NCI-H1694 (cell line): ENCODE measurements at regions not wholly inside any gene's neighbourhood (a gene's known extent, or its start where the extent isn't known, plus 50 kb on each side); places are given as distances from the start of the nearest gene placed in this dataset.

ENCODE experiments used
- DNase-seq: peaks from one replicate; lab custom pipeline; 2025; lab: John Stamatoyannopoulos, UW

DNA sequence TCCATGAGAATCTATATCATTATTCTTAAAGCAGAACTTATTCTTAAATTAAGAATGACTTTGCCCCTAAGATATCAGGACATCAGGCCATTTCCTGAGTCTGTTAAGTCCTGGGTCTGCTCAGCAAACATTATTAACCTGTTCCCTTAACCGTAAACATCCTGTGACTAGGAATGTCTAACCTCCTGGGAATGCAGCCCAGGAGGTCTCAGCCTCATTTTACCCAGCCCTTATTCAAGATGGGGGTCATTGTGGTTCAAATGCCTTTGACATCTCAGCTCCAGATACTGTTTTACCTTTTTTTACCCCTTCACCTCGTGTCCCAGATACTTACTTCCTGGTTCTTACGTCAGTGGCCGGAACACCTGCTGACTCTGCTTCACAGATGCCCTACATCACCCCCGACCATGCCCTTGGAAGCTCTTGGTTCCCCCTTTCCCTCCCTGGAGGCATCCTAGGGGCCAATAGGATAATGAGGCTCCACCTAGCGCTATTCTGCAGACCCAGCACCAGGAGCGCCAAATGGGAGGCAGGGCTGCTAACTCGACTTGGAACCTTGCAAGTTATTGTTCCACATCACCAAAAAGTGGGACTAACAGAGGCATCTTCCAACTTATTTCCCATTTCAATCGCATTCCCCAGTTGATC is 182.5 kb downstream of the MED10 start:
- no peak for DNase-seq

DNA sequence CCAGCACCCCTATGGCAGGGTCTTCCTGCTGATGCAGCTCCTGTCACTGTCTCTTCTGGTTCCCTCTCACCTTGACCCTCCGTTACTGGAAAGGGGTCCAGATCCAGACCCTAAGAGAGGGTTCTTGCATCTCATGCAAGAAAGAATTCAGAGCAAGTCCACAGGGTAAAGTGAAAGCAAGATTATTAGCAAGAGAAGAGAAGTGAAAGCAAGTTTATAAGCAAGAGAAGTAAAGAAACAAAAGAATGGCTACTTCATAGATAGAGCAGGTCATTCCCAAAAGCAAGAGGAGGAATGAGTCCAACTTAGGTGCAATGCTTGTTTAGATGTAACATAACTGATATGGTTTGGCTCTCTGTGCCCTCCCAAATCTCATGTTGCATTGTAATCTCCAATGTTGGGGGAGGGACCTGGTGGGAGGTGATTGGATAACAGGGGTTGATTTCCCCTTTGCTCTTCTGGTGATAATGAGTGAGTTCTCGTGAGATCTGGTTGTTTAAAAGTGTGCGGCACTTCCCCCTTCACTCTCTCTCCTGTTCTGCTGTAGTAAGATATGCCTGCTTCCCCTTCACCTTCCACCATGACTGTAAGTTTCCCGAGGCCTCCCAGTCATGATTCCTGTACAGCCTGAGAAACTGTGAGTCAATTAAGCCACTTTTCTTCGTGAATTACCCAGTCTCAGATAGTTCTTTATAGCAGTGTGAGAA is 183.3 kb downstream of the MED10 start:
- no peak for DNase-seq

DNA sequence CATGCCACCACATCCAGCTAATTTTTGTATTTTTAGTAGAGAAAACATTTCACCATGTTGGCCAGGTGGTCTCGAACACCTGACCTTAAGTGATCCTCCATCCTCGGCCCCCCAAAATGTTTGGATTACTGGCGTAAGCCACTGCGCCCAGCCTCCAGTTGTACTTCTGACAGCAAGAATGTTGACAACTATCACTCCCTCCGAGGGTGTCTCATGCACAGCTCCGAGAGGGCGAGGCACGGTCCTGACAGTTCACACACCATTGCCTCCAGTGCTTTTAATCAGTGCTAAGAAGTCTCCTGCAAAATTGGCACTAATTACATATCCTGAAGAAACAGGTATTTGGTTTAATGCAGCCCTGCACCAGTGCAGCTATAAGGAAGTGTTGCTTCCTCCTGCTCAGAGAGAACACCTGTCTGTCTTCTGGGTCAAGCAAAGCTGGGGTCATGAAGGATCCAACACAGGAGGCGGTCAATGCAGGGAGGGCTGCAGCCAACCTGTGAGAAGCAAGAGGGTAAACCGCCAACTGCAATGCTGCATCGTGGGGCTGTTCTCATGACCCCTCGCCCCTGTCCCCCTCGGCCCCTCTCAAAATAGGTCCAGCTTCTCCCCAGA is 184.0 kb downstream of the MED10 start:
- DNase-seq, result no peak

DNA sequence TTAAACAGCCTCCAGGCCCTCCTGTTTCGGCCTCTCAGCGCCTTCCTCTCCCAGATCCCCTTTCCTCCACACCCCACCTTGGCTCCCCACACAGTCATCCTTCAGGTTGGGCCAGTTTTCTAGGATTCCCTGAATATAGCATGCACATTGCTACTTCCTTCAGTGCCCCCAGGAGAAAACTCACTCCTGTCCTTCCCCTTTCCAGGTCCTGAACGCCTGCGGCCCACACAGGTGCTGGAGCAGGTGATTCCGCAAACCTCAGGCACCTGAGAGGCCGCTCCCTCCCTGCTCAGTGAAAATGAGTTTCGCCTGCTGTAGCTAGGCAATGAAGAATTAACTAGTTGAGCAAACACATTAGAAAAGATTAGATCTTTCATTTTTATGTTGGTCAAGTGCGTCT is 185.0 kb downstream of the MED10 start:
- no peak for DNase-seq

DNA sequence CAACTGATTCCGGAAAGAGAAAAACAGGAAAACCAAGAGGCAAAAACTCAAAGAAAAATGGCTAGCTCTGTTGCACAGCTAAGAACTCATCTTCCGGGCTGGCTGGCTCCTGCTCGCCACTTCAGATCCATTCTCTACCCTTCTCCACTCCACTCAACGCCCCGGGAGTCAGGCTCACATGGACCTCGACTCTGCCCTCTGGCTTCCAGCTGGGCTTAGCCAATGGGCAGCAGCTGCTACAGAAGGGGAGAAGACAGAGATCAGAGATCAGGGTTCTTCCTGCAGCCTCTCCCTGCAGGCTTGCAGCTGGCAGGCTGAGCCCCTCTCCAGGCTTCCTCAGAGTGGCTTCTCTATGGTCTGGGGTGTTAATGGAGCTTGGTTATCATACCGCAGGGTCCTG is 187.5 kb downstream of the MED10 start:
- no peak for DNase-seq

DNA sequence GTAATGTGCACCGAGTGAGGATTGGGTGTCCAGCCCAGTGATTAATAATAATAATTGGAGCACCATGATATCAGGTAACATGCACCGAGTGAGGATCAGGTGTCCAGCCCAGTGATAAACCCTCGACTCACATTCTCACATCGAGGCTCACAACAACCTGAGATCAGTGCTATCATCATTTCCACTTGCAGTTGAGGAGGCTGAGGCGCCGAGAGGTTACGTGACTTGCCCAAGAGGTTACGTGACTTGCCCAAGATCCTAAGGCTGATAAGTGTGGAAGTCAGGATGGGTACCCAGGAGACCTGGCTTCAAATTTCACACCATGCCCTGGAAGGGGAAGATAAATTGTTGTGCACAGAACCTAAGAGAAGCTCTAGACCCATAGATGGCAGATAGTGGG is 189.4 kb downstream of the MED10 start:
- DNase-seq, result no peak

DNA sequence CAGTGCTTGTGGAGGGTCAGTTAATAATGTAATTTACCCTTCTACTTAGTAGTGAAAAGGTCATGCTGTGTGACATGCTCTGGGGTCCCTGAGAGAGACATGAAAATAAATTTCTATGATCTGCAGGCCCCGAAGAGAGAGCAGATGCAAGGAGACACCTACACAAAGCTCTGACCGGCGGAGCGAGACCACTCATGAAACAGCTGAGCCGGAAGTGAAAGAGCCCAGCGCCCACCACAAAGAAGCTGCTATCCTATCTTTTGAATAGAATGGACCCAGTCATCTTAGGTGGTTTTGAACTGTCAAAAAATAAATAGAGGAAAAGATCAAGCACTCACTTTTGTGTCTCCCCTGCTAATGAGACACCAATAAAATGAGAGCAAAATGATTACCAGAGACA is 190.0 kb downstream of the MED10 start:
- no peak for DNase-seq

DNA sequence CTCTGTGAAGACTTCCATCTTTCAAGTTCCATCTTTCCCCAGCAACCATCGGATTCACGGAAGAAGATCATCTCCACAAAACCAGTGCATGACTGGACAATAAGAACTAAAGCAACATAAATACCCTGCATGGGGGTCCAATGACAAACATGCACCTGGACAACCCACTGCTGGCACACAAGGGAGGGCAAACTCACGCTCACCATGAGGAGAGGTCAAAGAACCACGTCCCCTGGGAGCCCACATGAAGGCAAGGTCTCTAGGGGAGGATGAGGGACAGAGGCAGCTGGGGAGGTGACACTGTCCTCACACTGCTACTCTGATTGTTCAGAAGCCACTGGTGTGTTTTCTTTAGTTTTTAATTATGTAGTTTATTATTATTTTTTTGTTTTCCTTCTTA is 190.8 kb downstream of the MED10 start:
- no peak for DNase-seq

DNA sequence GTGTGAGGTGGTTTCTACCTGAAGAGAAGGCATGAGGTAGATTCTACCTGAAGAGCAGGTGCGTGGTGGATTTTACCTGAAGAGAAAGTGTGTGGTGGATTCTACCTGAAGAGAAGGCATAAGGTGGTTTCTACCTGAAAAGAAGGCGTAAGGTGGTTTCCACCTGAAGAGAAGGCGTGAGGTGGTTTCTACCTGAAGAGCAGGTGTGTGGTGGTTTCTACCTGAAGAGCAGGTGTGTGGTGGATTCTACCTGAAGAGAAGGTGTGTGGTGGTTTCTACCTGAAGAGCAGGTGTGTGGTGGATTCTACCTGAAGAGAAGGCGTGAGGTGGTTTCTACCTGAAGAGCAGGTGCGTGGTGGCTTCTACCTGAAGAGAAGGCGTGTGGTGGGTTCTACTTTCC is 192.8 kb downstream of the MED10 start:
- no peak for DNase-seq

DNA sequence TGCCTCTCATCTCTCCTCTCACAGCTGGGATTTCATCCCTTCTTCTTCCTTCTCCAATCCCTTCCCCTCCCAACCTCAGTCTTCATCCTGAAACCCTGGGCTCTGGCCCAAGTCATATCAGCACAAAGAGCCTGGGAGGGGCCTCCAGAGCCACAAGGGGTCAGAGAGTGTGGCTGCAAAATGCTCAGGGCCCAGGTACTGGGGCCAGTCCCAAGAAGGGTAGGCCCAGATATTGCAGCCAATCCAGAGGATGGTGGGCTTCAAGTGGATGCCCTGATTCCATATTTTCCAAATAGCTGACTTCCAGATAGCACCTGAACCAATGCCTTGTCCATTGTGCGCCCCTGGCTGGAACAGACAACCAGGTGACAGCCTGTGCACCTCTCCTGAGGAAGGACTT is 193.9 kb downstream of the MED10 start:
- DNase-seq, result no peak

DNA sequence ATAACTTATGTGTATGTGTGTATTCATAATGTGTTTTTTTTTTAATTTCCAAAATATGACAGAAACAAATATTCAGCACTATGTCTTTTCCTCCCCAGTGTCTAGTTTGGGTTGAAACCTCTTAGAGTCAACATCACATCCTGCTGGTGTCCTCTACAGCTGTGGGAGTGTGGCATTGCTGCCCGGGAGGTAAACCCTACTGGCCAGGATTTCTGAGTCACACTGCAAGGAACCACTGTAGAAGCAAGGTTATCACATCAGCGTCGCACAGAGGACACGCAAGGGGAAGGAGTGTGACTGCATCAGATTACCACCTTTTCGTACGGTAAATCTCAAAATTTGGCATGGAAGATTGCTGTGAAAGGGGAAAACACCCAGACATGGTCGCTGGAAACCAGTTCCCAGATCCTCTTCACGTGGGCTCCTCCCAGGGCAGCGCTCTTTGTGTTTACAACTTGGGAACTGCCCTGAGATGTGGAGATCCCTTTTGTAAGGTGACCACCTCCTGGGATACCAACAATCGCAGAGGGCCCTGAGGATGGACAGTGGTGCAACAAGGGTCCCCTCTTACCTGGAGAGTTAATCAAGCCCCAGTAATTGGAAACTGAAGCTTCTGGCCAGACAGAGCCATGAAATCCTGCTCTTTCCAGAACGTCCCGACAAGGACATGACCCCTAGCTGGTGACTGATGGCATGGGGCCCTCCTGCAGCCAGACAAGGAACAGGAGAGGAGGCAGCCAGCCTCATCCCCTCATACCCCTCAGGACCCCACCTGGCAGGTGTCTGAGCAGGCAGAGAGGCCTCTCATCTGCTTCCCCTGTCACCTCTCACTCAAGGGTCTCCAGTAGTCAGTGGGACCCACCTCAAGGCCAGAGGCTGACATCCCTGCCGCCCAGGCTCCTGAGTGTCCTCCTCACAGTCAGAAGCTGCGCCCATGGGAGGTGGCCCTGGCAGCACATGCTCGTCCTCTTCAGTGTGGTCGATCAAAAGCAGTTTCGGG is 194.7 kb downstream of the MED10 start:
- DNase-seq, result no peak

DNA sequence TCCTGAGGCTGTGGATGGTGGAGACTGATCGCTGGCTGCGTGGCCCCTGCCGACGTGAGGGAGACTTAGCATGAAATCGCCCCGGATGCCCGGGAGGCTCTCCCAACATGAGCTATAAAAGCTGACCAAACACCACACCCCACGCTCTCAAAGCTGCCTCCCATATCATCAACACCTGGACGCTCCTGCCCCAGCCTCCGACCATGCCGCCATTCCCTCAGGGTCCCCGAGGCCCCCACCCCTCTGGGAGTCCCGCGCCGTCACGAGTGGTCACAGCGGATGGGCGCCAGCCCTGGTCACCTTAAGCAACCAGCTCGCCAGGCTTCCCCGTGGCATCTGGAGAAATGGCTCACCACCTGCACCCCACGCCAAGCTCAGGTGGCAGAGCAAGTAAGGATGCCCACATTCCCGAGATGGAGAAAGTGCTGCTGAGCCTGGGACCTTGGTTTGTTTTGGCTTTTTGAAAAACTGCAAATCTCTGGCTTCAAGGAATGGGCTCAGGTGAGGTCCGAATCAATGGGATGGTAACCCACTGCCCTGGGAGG is 196.0 kb downstream of the MED10 start:
- no peak for DNase-seq

DNA sequence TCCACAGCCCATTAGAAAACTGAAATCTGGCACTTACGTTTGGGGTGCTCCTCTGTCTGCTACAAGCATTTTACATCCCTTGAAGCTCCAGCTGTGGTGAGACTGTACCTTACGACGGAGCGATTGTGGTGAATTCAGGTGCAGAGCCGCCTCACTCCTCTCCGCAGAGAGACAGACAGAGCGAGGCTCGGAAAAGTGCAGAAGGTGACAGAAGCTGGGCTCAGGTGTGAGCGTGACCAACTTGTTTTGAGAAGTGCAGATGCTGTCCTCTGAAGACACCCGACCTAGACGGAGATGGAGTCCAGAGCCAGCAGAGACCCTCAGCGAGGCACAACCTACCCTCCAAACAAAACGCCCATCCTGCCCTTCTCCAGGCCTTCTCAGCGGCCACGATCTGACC is 196.5 kb downstream of the MED10 start:
- DNase-seq, result no peak

DNA sequence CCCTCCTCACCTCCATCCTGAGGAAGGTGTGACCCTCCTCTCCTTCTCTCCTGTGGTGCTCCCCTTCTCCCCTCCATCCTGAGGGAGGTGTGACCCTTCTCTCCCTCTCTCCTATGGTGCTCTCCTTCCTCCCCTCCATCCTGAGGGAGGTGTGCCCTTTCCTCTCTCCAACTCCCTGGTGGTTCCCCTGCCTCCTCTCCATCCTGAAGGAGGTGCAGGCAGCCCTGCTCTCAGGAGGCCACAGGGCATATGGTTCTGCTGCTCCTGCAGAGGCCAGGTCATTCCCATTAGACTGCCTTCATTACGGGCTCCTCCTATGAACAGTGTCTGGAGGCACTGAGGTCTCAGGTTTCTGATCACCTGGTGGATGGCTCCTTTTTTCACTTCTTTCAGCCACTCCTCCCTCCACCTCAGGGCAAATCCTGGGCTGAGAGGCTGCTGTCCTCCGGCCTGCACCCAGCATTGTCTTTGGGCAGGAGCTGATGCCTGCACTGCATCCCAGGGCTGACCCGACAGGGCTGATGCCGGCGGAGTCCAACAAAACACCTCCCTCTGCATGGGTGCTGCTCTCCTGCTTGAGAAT is 197.1 kb downstream of the MED10 start:
- no peak for DNase-seq

DNA sequence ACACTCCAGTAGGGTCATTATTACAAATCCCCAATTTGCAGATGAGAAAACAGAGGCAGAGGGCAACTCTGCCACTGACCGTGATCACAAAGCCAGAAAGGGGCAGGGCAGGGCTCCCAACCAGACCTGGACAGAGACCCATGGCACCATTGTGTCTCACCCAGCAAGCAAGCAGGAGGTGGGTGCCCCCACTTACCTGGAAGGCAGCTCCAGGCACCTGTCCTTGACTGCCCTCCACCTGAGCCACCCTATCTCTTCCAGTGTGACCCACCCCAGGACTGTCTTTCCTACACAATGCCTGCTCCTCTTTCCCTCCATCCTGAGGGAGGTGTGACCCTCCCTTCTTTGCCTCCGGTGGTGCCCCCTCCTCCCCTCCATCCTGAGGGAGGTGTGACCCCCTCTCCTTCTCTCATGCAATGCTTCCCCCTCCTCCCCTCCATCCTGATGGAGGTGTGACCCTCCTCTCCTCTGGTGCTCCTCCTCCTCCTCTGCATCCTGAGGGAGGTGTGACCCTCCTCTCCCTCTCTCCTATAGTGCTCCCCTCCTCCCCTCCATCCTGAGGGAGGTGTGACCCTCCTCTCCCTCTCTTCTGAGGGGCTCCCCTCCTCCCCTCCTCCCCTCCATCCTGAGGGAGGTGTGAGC is 198.0 kb downstream of the MED10 start:
- DNase-seq, result no peak

DNA sequence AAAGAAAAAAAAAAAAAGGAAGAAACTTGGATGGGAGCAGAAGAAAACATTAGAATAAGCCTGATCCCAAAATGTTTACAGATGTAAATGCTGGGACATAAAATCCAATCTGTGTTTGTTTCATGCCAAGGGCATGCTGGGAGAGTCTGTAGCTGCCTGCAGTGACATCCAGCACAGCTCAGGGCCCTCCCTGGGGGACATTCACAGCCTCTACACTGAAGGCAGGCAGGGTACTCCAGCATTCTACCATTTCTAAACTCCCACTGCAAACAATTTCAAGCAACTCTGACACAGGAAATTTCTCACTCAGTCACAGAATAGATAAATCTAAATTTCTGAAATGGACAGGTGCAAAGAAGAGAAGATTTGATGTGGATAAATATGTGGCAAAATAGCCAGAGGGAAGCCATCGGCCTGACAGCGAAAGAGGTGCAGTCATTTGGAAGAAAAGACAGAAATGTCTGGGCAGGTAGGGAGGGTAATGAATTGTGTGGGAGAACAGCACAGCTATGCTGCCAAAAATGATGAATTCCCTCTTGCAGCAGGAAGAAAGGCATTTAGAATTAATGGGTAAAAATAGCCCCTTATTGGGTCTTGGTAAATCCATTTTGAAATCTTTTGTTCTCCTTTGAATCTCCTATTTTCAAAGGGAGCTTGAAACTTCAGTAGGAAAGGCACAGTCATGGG is 199.4 kb downstream of the MED10 start:
- DNase-seq, result no peak

DNA sequence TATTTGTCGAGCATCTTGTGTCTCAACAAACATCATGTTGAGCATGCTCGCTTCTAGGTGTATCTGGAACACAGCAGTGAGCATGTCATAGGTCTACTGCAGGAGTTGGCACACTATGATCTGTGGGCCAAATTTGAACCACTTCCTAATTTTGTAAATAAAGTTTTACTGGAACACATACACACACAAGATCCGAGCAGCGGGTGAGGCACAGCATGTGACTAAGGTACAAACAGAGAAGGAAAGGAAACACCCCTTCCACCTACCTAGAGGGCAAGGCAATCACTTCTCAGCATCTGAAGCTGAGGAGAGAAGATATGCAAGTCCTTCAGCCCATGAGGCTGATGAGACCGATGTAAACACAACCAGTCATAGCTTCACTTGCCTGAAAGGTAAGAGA is 200.4 kb downstream of the MED10 start:
- DNase-seq, result no peak

DNA sequence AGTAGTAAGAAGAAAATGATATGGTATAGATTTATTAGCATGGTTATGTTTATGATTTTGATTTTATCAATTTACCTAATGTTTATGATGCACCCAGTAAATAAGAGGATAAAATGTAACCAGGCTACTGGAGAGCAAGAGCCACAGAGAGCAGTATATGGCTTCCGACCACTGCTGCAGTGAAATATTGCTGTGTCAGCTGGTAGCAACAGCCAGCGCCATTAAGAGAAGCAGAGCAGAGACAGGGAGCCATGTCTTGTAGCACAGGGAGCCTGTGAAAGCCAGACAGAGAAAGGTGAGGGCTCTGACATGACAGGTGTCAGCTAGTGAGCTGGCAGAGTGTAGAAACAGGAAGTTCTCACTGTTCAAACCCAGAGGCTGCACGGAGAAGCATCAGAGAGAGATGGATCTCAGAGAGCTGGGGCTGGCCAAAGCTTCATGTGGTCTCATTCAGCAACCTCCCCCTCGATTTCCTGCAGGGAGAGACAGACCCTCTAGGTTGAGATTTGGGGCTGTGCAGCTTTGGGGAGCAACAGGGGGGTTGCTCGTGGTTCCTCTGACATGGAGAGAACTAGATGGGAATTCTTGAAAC is 202.1 kb downstream of the MED10 start:
- DNase-seq, result no peak

DNA sequence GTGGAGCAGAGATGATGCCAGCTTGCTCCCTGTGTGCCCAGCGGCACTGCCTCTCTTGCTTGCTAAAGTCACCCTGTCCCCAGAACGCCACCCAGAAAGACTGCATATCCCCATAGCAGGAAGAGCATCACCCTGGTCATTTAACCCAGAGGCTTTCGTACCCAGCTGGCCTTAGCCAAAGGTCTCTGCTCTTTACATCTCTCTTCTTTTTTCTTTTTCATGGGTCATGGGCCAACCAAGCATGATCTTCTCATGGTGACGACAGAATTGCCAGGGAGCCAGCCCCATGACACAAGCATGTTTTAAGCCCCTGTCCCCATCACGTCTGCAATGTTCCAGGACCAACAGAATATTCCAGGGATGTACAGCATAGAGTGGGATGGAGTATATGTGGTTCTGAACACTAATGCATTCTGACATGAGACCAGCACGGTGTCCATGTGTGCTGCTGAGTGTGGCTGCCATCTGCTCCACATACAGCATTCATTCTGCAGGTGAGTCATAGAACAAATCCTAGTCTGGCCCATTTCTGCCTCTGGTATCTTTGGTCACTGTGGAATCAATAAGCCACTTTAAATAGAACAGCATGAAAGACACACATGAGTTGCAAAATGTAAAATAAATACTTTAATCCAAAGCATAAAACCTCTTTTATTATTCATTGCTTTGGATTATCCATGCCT is 203.0 kb downstream of the MED10 start:
- no peak for DNase-seq

DNA sequence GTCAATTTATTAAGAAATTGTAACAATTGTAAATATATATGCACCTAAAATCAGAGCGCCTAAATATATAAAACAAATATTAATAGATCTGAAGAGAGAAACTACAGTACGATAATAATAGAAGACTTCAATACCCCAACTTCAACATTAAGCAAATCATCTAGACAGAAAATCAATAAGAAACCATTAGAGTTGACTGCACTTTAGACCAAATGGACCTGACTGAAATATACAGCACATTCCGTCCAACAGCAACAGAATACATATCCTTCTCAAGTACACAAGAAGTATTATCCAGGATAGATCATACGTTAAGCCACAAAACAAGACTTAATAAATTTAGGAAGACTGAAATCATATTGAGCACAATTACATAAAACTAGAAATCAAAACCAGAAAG is 208.7 kb downstream of the MED10 start:
- no peak for DNase-seq
